ENCODE measurements at regions not wholly inside any gene's neighbourhood (a gene's known extent, or its start where the extent isn't known, plus 50 kb on each side); places are given as distances from the start of the nearest gene placed in this dataset.

GRCh38 chr15:93221759-93222158 lies 132.7 kb upstream of the RGMA start:
- Histone ChIP-seq H3K36me3 (ENCODE audit: control insufficient read depth, insufficient read depth, low read length) (no peaks in the 10 kb centered on the region), H3K4me3 (ENCODE audit: low read depth, low read length) (no peak overlapping the region), H3K27me3 (ENCODE audit: control insufficient read depth, insufficient read depth, low read length) (no peaks in the 10 kb centered on the region)
- DNase-seq (ENCODE audit: low read depth), result no peak
- no peak for TF ChIP-seq CTCF (IDR thresholded peaks at IDR 0.05; ENCODE audit: insufficient read depth, low read depth, low read length)
- ChIA-PET POLR2A (no interaction called here), CTCF (no interaction called here)

DNA sequence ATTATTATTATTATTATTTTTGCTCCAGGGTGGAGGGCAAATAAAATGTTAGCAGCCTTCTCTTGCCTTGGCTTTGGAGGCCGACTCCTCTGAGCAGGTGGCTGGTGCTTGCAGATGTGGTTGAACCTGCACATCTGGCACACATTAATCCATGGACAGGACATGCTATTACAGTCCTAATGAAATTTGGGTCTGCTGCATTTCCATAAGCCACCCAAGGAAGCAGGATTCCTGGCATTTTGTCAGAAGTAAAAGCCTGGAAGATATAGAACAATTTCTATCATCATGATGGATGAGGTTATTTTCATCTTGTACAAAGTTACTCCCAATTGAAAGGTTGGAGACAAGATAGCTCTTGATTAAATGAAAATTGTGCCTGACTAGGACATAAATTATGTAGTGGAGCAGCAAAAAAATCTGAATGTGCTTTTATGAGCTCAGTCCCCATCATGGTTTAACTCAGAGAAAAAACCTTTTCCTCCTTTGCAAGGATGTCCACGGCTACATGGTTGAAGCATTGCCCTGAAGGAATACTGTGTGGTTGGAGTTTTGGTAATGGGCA lies 130.9 kb upstream of the RGMA start:
- ChIA-PET POLR2A (no interaction called here), CTCF (no interaction called here)
- Histone ChIP-seq H3K36me3 (ENCODE audit: control insufficient read depth, insufficient read depth, low read length) (no peaks in the 10 kb centered on the region), H3K27me3 (ENCODE audit: control insufficient read depth, insufficient read depth, low read length) (no peaks in the 10 kb centered on the region), H3K4me3 (ENCODE audit: low read depth, low read length) (no peak overlapping the region)
- no peak for TF ChIP-seq CTCF (IDR thresholded peaks at IDR 0.05; ENCODE audit: insufficient read depth, low read depth, low read length)
- DNase-seq (ENCODE audit: low read depth), result no peak

DNA sequence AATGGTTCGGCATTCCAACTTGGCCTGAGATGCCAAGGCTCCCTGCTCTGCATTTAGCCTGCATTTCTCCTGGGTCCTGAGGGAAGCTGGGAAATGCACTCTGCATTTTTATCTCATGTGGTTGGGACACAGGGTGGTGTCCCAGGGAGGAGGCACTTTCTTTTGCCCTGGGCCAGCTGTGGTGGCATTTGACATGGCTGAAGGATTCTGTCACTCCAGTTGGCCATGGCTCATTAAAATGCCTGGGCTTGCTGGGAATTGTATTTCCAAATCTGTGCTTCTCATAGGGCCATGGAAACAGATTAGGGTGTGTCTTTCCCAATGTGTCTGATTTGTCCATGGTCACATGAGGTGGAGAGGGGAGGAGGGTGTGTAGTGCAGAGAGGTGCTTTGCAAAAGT lies 128.3 kb upstream of the RGMA start:
- H3K4me3 ChIP-seq (ENCODE audit: low read depth, low read length), result no peak overlapping the region
- H3K27me3 ChIP-seq (ENCODE audit: control insufficient read depth, insufficient read depth, low read length), result no peaks in the 10 kb centered on the region
- DNase-seq (ENCODE audit: low read depth), result no peak
- CTCF ChIA-PET, result no interaction called here
- POLR2A ChIA-PET, result no interaction called here
- no peaks in the 10 kb centered on the region for H3K36me3 ChIP-seq (ENCODE audit: control insufficient read depth, insufficient read depth, low read length)
- no peak for TF ChIP-seq CTCF (IDR thresholded peaks at IDR 0.05; ENCODE audit: insufficient read depth, low read depth, low read length)

GRCh38 chr15:93214106-93214505 lies 125.1 kb upstream of the RGMA start:
- ChIA-PET CTCF (no interaction called here), POLR2A (no interaction called here)
- no peaks in the 10 kb centered on the region for H3K27me3 ChIP-seq (ENCODE audit: control insufficient read depth, insufficient read depth, low read length)
- H3K4me3 ChIP-seq (ENCODE audit: low read depth, low read length), result no peak overlapping the region
- DNase-seq (ENCODE audit: low read depth), result no peak
- TF ChIP-seq CTCF (IDR thresholded peaks at IDR 0.05; ENCODE audit: insufficient read depth, low read depth, low read length), result no peak
- no peaks in the 10 kb centered on the region for H3K36me3 ChIP-seq (ENCODE audit: control insufficient read depth, insufficient read depth, low read length)

DNA sequence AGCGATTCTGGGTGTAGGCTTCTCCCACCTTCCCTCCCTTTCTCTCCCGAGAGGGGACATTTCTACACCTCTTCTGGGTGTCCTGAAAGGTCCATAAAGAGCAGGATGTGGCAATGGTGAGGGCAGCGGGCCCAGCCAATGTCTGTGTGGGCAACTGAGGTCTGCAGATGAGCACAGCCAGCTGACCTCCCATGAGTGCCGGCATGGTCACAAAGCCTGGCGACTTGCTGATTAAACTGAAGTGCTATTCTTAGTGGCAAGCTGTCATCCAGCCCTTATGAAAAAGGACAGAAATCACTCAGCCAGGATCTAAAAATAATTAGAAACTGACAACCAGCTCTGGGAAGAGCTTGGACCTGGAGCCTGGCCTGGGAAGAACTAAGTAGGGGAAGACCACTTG lies 124.3 kb upstream of the RGMA start:
- ChIA-PET POLR2A (no interaction called here), CTCF (no interaction called here)
- TF ChIP-seq CTCF (IDR thresholded peaks at IDR 0.05; ENCODE audit: insufficient read depth, low read depth, low read length), result no peak
- H3K4me3 ChIP-seq (ENCODE audit: low read depth, low read length), result no peak overlapping the region
- no peaks in the 10 kb centered on the region for H3K36me3 ChIP-seq (ENCODE audit: control insufficient read depth, insufficient read depth, low read length)
- no peaks in the 10 kb centered on the region for H3K27me3 ChIP-seq (ENCODE audit: control insufficient read depth, insufficient read depth, low read length)
- DNase-seq (ENCODE audit: low read depth), result no peak

Measured in BJ (cell line).